ENCODE measurements at regions not wholly inside any gene's neighbourhood (a gene's known extent, or its start where the extent isn't known, plus 50 kb on each side); places are given as distances from the start of the nearest gene placed in this dataset.

DNA sequence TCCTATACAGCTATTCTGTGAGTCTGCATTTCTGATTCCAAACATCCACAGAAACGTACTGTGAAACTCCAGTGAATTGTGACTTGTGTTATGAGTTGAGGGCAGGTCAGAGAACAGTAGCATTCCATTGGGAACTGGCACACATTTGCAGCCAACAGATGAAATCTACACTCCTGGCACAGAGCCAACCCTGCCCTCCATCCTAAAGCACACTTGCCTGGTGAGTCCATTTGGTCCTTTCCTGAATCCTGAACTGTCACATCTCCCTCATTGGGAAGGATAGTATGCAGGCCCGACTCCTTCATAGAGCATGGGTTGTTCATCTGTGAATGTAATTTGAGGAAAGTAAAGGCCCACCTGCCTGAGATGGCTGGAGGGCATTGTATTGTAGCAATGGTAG lies 314.3 kb upstream of the RASGRP1 start:
- Histone ChIP-seq H3K4me3 (ENCODE audit: low read length) (no peak overlapping the region), H3K36me3 (ENCODE audit: insufficient read depth, low read length) (no peaks in the 10 kb centered on the region), H3K27ac (ENCODE audit: low read depth in 1 of 2, low read length in 2 of 2) (no peak overlapping the region), H3K27me3 (ENCODE audit: control insufficient read depth in 1 of 2, insufficient read depth in 2 of 2, low read length in 2 of 2) (peaks cover 0 to 3% of the 10 kb centered on the region in 2 experiments), H3K4me1 (ENCODE audit: insufficient read depth, low read length) (no peaks in the 10 kb centered on the region), H3K9me3 (ENCODE audit: control insufficient read depth in 1 of 2, insufficient read depth in 1 of 2, low read length in 2 of 2) (no peaks in the 10 kb centered on the region)
- DNase-seq (no peak), ATAC-seq (ENCODE audit: poor library complexity) (no peak)
- CTCF ChIA-PET: no interaction called here
- Mint-ChIP-seq H3K27me3 (peaks cover 4% of the 10 kb centered on the region), H3K4me1 (ENCODE audit: low read depth) (peaks cover under 1% of the 10 kb centered on the region), H3K4me3 (no peak overlapping the region), H3K36me3 (ENCODE audit: low read depth) (no peaks in the 10 kb centered on the region), H3K9me3 (no peaks in the 10 kb centered on the region), H3K27ac (no peak overlapping the region)
- TF ChIP-seq, protein P1, sequence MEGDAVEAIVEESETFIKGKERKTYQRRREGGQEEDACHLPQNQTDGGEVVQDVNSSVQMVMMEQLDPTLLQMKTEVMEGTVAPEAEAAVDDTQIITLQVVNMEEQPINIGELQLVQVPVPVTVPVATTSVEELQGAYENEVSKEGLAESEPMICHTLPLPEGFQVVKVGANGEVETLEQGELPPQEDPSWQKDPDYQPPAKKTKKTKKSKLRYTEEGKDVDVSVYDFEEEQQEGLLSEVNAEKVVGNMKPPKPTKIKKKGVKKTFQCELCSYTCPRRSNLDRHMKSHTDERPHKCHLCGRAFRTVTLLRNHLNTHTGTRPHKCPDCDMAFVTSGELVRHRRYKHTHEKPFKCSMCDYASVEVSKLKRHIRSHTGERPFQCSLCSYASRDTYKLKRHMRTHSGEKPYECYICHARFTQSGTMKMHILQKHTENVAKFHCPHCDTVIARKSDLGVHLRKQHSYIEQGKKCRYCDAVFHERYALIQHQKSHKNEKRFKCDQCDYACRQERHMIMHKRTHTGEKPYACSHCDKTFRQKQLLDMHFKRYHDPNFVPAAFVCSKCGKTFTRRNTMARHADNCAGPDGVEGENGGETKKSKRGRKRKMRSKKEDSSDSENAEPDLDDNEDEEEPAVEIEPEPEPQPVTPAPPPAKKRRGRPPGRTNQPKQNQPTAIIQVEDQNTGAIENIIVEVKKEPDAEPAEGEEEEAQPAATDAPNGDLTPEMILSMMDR (IDR thresholded peaks at IDR 0.05): no peak
- intact Hi-C loops (cut with DNase I, micrococcal nuclease): no loop called here
- POLR2A ChIA-PET: no interaction called here

DNA sequence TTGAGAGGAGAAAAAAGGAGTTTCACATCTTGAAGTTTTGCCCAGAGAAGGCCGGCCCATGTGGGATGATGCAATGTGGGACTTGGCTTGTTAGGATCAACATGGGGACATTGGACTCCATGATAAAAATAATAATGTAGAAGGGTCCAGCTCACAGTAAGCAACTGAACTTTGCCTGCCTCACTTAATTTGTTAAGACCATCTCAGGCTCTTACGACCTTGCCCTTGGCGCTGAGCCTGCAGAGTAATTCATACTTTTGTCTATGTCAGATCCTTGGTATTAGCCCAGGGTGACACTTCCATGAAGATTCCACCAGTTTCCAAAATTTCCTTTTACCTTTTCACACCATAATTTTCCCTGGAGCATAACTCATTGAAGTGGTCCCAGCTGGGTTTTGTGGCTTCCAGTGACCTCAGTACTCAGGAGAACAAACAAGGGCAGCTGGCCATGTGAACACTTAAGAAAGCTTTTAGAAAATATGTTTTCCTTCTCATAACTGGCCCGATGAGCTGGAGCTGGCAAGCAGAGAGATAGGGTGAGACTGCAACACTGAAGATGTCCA lies 315.4 kb upstream of the RASGRP1 start:
- no peak overlapping the region for H3K27ac Mint-ChIP-seq

DNA sequence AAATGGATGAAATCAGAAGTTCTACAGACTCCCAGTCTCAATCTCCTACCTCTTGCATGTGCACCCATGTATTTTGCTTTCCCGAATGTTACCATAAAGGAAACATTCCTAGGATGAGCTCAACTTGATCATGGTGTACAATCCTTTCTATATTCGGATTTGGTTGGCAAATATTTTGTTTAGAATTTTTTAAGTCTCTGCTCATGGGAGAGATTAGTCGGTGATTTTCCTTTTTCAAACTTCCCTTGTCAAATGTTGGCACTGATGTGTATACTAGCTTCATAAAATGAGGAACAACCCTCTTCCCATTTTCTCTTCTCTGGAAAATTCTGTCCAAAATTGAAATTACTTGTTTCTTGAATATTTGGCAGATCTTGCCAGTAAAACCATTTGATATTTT lies 317.6 kb upstream of the RASGRP1 start:
- Histone ChIP-seq H3K36me3 (ENCODE audit: insufficient read depth, low read length) (no peaks in the 10 kb centered on the region), H3K9me3 (ENCODE audit: control insufficient read depth in 1 of 2, insufficient read depth in 1 of 2, low read length in 2 of 2) (no peaks in the 10 kb centered on the region), H3K4me3 (ENCODE audit: low read length) (no peak overlapping the region), H3K4me1 (ENCODE audit: insufficient read depth, low read length) (no peaks in the 10 kb centered on the region), H3K27me3 (ENCODE audit: control insufficient read depth in 1 of 2, insufficient read depth in 2 of 2, low read length in 2 of 2) (no peaks in the 10 kb centered on the region), H3K27ac (ENCODE audit: low read depth in 1 of 2, low read length in 2 of 2) (no peak overlapping the region)
- Mint-ChIP-seq H3K36me3 (ENCODE audit: low read depth) (no peaks in the 10 kb centered on the region), H3K9me3 (no peaks in the 10 kb centered on the region), H3K4me3 (no peak overlapping the region), H3K27ac (no peak overlapping the region), H3K4me1 (ENCODE audit: low read depth) (peaks cover 8% of the 10 kb centered on the region), H3K27me3 (peaks cover 9% of the 10 kb centered on the region)
- intact Hi-C loops (cut with DNase I, micrococcal nuclease): no loop called here
- TF ChIP-seq, protein P1 (IDR thresholded peaks at IDR 0.05): no peak
- ChIA-PET POLR2A (no interaction called here), CTCF (no interaction called here)
- DNase-seq (no peak), ATAC-seq (ENCODE audit: poor library complexity) (no peak)

More for the DNA sequence above, 315.4 kb upstream of the RASGRP1 start:
- DNase-seq (no peak), ATAC-seq (ENCODE audit: poor library complexity) (no peak)
- intact Hi-C loops (cut with DNase I, micrococcal nuclease): no loop called here
- peaks cover 4% of the 10 kb centered on the region for H3K27me3 Mint-ChIP-seq
- CTCF ChIA-PET: no interaction called here
- peaks cover 8% of the 10 kb centered on the region for H3K4me1 Mint-ChIP-seq (ENCODE audit: low read depth)
- H3K9me3 ChIP-seq (ENCODE audit: control insufficient read depth in 1 of 2, insufficient read depth in 1 of 2, low read length in 2 of 2): no peaks in the 10 kb centered on the region
- no peaks in the 10 kb centered on the region for H3K4me1 ChIP-seq (ENCODE audit: insufficient read depth, low read length)
- no peaks in the 10 kb centered on the region for H3K36me3 ChIP-seq (ENCODE audit: insufficient read depth, low read length)
- no peaks in the 10 kb centered on the region for H3K9me3 Mint-ChIP-seq
- no peaks in the 10 kb centered on the region for H3K36me3 Mint-ChIP-seq (ENCODE audit: low read depth)
- H3K4me3 Mint-ChIP-seq: no peak overlapping the region
- POLR2A ChIA-PET: no interaction called here
- H3K4me3 ChIP-seq (ENCODE audit: low read length): no peak overlapping the region
- H3K27me3 ChIP-seq (ENCODE audit: control insufficient read depth in 1 of 2, insufficient read depth in 2 of 2, low read length in 2 of 2): peaks cover 0 to 3% of the 10 kb centered on the region in 2 experiments
- no peak overlapping the region for H3K27ac ChIP-seq (ENCODE audit: low read depth in 1 of 2, low read length in 2 of 2)
- TF ChIP-seq, protein P1 (IDR thresholded peaks at IDR 0.05): no peak

All from CD4-positive, alpha-beta T cell (primary cell).